HCT116 (cell line): ENCODE measurements at regions not wholly inside any gene's neighbourhood (a gene's known extent, or its start where the extent isn't known, plus 50 kb on each side); places are given as distances from the start of the nearest gene placed in this dataset.

Experiments
- ATAC-seq: fragments of 200-7000 bp; cut with Tn5 transposase; 2 replicates; pipeline ENCODE4 v1.9.1; 2020; ENCODE audit warnings: mild to moderate bottlenecking, moderate library complexity
- BruUV-seq: library from RNA; stranded (reverse); fragments of 400-500 nt; replicated peaks from 2 replicates; lab custom pipeline; 2021; lab: Mats Ljungman, UMichigan
- CTCF ChIA-PET: fragments of 300-600 bp; sonication (Branson Sonifier 250); formaldehyde crosslinking; loops from one replicate; lab custom pipeline; 2021; ENCODE audit warnings: antibody characterized with exemption; lab: Charles Lee
- POLR2A ChIA-PET: fragments of 300-600, 350-600 bp; sonication (Branson Sonifier 250); formaldehyde crosslinking; loops from one replicate; lab custom pipeline; 2021; ENCODE audit warnings: antibody characterized with exemption; lab: Charles Lee
- RAD21 ChIA-PET, 2 experiments: fragments of 300-600 bp; sonication (Branson Sonifier 250); formaldehyde crosslinking; loops; one replicate each; lab custom pipeline; 2023; ENCODE audit warnings: low total read pairs in 2 of 2; ENCODE audit not compliant: uncharacterized antibody in 2 of 2, unreplicated experiment in 2 of 2, low non-redundant PET in 1 of 2; lab: Charles Lee
- DNase-seq: peaks from one replicate; pipeline ENCODE4 v3.0.0-alpha.2; 2010; ENCODE audit warnings: low read depth, low spot score
- H2AFZ ChIP-seq: fragments of 200-600 bp; shearing (Covaris generic), sonication (generic); 2 replicates; pipeline ENCODE4 v1.6.1; 2017; ENCODE audit warnings: low read depth, mixed run types, mixed read lengths, antibody characterized with exemption, low read length; ENCODE audit not compliant: poor library complexity, severe bottlenecking
- H3K27ac ChIP-seq: 2 replicates; pipeline ENCODE4 v1.5.1; 2012; ENCODE audit warnings: low read depth, low read length
- H3K27me3 ChIP-seq: fragments of 200-600 bp; sonication (generic); 2 replicates; pipeline ENCODE4 v1.6.1; 2016; ENCODE audit warnings: mixed run types, low read length, mixed read lengths; ENCODE audit not compliant: insufficient read depth
- H3K36me3 ChIP-seq, 2 experiments: fragments of 200-500 bp in 1 of 2; fragments of 200-600 bp in 1 of 2; sonication (Bioruptor generic) in 1 of 2; sonication (generic) in 1 of 2; 2 replicates each; pipeline versions ENCODE4 v1.5.1 to v1.6.1; 2014 to 2016; ENCODE audit warnings: low read length in 2 of 2, inconsistent platforms in 1 of 2, mixed read lengths in 1 of 2, mixed run types in 1 of 2; ENCODE audit not compliant: insufficient read depth in 2 of 2, control insufficient read depth in 1 of 2
- H3K4me1 ChIP-seq, 2 experiments: fragments of 200-600 bp in 1 of 2; sonication (generic) in 1 of 2; 2 replicates each; pipeline versions ENCODE4 v1.5.1 to v1.6.1; 2012 to 2017; ENCODE audit warnings: low read length in 2 of 2, inconsistent platforms in 1 of 2, mild to moderate bottlenecking in 1 of 2, mixed read lengths in 1 of 2, mixed run types in 1 of 2, moderate library complexity in 1 of 2; ENCODE audit not compliant: insufficient read depth in 2 of 2, control insufficient read depth in 1 of 2
- H3K4me2 ChIP-seq: fragments of 200-600 bp; sonication (generic); 2 replicates; pipeline ENCODE4 v1.6.1; 2017; ENCODE audit warnings: mixed run types, low read length, mixed read lengths
- H3K4me3 ChIP-seq, 2 experiments: fragments of 200-600 bp in 1 of 2; sonication (generic) in 1 of 2; replicated peaks in 1 of 2; 2 replicates each; pipeline ENCODE4 v1.5.1; 2011 to 2016; ENCODE audit warnings: low read length in 2 of 2, control low read depth in 1 of 2, low read depth in 1 of 2, mild to moderate bottlenecking in 1 of 2, mixed read lengths in 1 of 2, mixed run types in 1 of 2
- H3K79me2 ChIP-seq: fragments of 200-600 bp; sonication (generic); 2 replicates; pipeline ENCODE4 v1.6.1; 2017; ENCODE audit warnings: mild to moderate bottlenecking, mixed run types, low read length, moderate library complexity, mixed read lengths; ENCODE audit not compliant: insufficient read depth
- H3K9ac ChIP-seq: fragments of 200-600 bp; sonication (generic); 2 replicates; pipeline ENCODE4 v1.6.1; 2016; ENCODE audit warnings: low read length, mixed read lengths
- H3K9me2 ChIP-seq: fragments of 200-600 bp; sonication (generic), shearing (Covaris generic); 2 replicates; pipeline ENCODE4 v1.6.1; 2017; ENCODE audit warnings: mixed run types, mild to moderate bottlenecking, moderate library complexity; ENCODE audit not compliant: insufficient read depth
- H3K9me3 ChIP-seq, 2 experiments: fragments of 200-500 bp in 1 of 2; fragments of 200-600 bp in 1 of 2; sonication (Bioruptor generic) in 1 of 2; sonication (generic) in 1 of 2; 2 replicates each; pipeline ENCODE4 v1.6.1; 2014 to 2017; ENCODE audit warnings: low read length in 2 of 2, mixed read lengths in 2 of 2, inconsistent platforms in 1 of 2, low read depth in 1 of 2, mild to moderate bottlenecking in 1 of 2, mixed run types in 1 of 2, moderate library complexity in 1 of 2; ENCODE audit not compliant: control insufficient read depth in 1 of 2, insufficient read depth in 1 of 2
- H4K20me1 ChIP-seq: fragments of 200-600 bp; sonication (generic), shearing (Covaris generic); 2 replicates; pipeline ENCODE4 v1.6.1; 2017; ENCODE audit warnings: mixed run types, mild to moderate bottlenecking, moderate library complexity; ENCODE audit not compliant: insufficient read depth
- CEBPB ChIP-seq: IDR thresholded peaks from 2 replicates; pipeline ENCODE4 v1.6.1; 2012; ENCODE audit warnings: low read depth
- EGR1 ChIP-seq: IDR thresholded peaks from 2 replicates; pipeline ENCODE4 v1.6.1; 2012; ENCODE audit warnings: low read depth
- EZH2 ChIP-seq: fragments of 200-600 bp; sonication (generic); IDR thresholded peaks from 2 replicates; pipeline ENCODE4 v1.6.1; 2017; ENCODE audit warnings: antibody characterized with exemption, mixed run types
- EZH2phosphoT487 ChIP-seq: fragments of 200-600 bp; IDR thresholded peaks from 2 replicates; pipeline ENCODE4 v1.6.1; 2018; ENCODE audit warnings: antibody characterized with exemption, borderline replicate concordance
- FOSL1 ChIP-seq: IDR thresholded peaks from 2 replicates; pipeline ENCODE4 v1.6.1; 2012; ENCODE audit warnings: low read depth
- JUND ChIP-seq: IDR thresholded peaks from 2 replicates; pipeline ENCODE4 v1.6.1; 2012
- POLR2A ChIP-seq: IDR thresholded peaks from 2 replicates; pipeline ENCODE4 v1.7.0; 2011; ENCODE audit warnings: borderline replicate concordance; ENCODE audit not compliant: insufficient read depth, insufficient read length; ENCODE audit errors: extremely low read depth
- POLR2AphosphoS5 ChIP-seq: IDR thresholded peaks from 2 replicates; pipeline ENCODE4 v1.6.1; 2011; ENCODE audit warnings: mild to moderate bottlenecking, low read depth, low read length, moderate library complexity
- RAD21 ChIP-seq: IDR thresholded peaks from 2 replicates; pipeline ENCODE4 v1.6.1; 2012; ENCODE audit warnings: low read depth, mild to moderate bottlenecking
- SIN3A ChIP-seq: IDR thresholded peaks from 2 replicates; pipeline ENCODE4 v1.6.1; 2012; ENCODE audit warnings: low read depth
- SRF ChIP-seq: IDR thresholded peaks from 2 replicates; pipeline ENCODE4 v1.6.1; 2012; ENCODE audit warnings: low read depth
- YY1 ChIP-seq: IDR thresholded peaks from 2 replicates; pipeline ENCODE4 v1.6.1; 2011; ENCODE audit warnings: low read length, low read depth, moderate library complexity, mild to moderate bottlenecking; ENCODE audit not compliant: insufficient replicate concordance; ENCODE audit errors: extremely low read depth
- ZBTB33 ChIP-seq: IDR thresholded peaks from 2 replicates; pipeline ENCODE4 v1.6.1; 2011; ENCODE audit warnings: mild to moderate bottlenecking, low read length, moderate library complexity; ENCODE audit not compliant: insufficient replicate concordance; ENCODE audit errors: extremely low read depth
- ZFX ChIP-seq: fragments of 450-650 bp; IDR thresholded peaks from 2 replicates; pipeline ENCODE4 v1.6.1; 2017
- ZNF274 ChIP-seq: fragments of 200-500 bp; sonication (Bioruptor generic); IDR thresholded peaks from 2 replicates; pipeline ENCODE4 v1.6.1; 2014; ENCODE audit warnings: mild to moderate bottlenecking, low read depth, low read length, inconsistent platforms
- intact Hi-C: fragments of 100-400 bp; cut with micrococcal nuclease; formaldehyde crosslinking; loops from 2 replicates; pipeline ENCODE4 v1.10.0; 2022
- TF ChIP-seq, protein P1 (sequence below): IDR thresholded peaks from 2 replicates; pipeline ENCODE4 v1.6.1; 2012

DNA sequence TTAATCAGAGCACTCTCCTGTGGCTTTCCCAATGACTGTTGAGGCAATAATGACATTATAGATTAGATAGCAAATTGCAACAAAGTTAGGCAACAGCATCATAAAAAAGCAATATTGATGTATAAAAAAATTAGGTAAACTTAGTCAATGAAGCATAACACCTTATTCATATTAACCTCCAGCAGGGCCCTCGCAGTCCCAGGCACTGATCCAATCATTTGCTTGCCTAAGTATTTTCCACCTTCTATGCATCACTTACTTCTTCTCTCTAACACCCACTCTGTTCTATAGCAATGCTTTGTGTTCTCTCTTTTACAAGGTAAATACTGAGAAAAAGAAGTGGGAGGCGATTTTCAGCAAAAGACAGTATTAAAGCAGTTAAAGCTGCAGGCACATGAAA lies 833.5 kb upstream of the ADGRL3 start:
- no peaks in the 10 kb centered on the region for H3K36me3 ChIP-seq
- no peak for DNase-seq
- H3K27ac ChIP-seq, result no peak overlapping the region
- H3K4me3 ChIP-seq, result no peak overlapping the region
- peaks cover 6 to 17% of the 10 kb centered on the region in 2 experiments; a peak in 2 of 4 replicates for H3K9me3 ChIP-seq
- H3K9me2 ChIP-seq, result no peaks in the 10 kb centered on the region
- CTCF ChIA-PET, result no interaction called here
- RAD21 ChIA-PET, result no interaction called here
- H3K9ac ChIP-seq, result no peak overlapping the region
- intact Hi-C loops, result no loop called here
- no peaks in the 10 kb centered on the region for H4K20me1 ChIP-seq
- H3K4me1 ChIP-seq, result no peaks in the 10 kb centered on the region
- ATAC-seq, result no peak
- no TSS peak for BruUV-seq
- H3K4me2 ChIP-seq, result no peak overlapping the region
- H2AFZ ChIP-seq, result no peak overlapping the region
- POLR2A ChIA-PET, result no interaction called here
- no peak for TF ChIP-seq RAD21
- no peak for TF ChIP-seq POLR2A
- no peak for TF ChIP-seq EZH2
- TF ChIP-seq FOSL1, result no peak
- no peak for TF ChIP-seq SRF
- no peak for TF ChIP-seq ZBTB33
- no peak for TF ChIP-seq CEBPB
- no peak for TF ChIP-seq EZH2phosphoT487
- no peak for TF ChIP-seq POLR2AphosphoS5
- TF ChIP-seq, all 23 proteins: peak for 0
- no peaks in the 10 kb centered on the region for H3K79me2 ChIP-seq
- no peaks in the 10 kb centered on the region for H3K27me3 ChIP-seq

- no peak overlapping the region for H2AFZ ChIP-seq
- DNase-seq (no peak), ATAC-seq (no peak)
- H3K9me2 ChIP-seq, result no peaks in the 10 kb centered on the region
- H3K9me3 ChIP-seq, result peaks cover 5 to 11% of the 10 kb centered on the region in 2 experiments; a peak in 2 of 4 replicates
- H3K79me2 ChIP-seq, result no peaks in the 10 kb centered on the region
- no peaks in the 10 kb centered on the region for H3K36me3 ChIP-seq
- H3K4me2 ChIP-seq, result no peak overlapping the region
- no peaks in the 10 kb centered on the region for H4K20me1 ChIP-seq
- RAD21 ChIA-PET, result no interaction called here
- no peak overlapping the region for H3K4me3 ChIP-seq
- no peaks in the 10 kb centered on the region for H3K27me3 ChIP-seq
- no peak overlapping the region for H3K27ac ChIP-seq
- CTCF ChIA-PET, result no interaction called here
- intact Hi-C loops, result no loop called here
- no peaks in the 10 kb centered on the region for H3K4me1 ChIP-seq
- POLR2A ChIA-PET, result no interaction called here
- BruUV-seq, result no TSS peak
- H3K9ac ChIP-seq, result no peak overlapping the region
- TF ChIP-seq ZFX (no peak), POLR2AphosphoS5 (no peak), JUND (no peak), ZBTB33 (no peak), SIN3A (no peak), SRF (no peak), EZH2 (no peak), RAD21 (no peak), EGR1 (no peak), POLR2A (no peak), ZNF274 (no peak), YY1 (no peak)
- TF ChIP-seq, protein P1, sequence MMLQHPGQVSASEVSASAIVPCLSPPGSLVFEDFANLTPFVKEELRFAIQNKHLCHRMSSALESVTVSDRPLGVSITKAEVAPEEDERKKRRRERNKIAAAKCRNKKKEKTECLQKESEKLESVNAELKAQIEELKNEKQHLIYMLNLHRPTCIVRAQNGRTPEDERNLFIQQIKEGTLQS, result no peak
These were observed 831.1 kb upstream of the ADGRL3 start for GRCh38 chr4:60368986-60369385.
